Body of pancreas (tissue), 4 donors: ENCODE measurements at regions not wholly inside any gene's neighbourhood (a gene's known extent, or its start where the extent isn't known, plus 50 kb on each side); places are given as distances from the start of the nearest gene placed in this dataset.

Experiments
- CTCF ChIP-seq, 7 experiments: fragments of 450-650 bp in 4 of 7; fragments of 200-600 bp in 3 of 7; sonication (generic) in 3 of 7; IDR thresholded peaks; one replicate each; pipeline ENCODE4 v1.5.1; 2016 to 2019; ENCODE audit warnings: antibody characterized with exemption in 7 of 7
- POLR2A ChIP-seq, 3 donors: fragments of 450-650 bp; IDR thresholded peaks; one replicate each; pipeline ENCODE4 v1.6.1; 2016; ENCODE audit warnings: antibody characterized with exemption in 3 of 3, mild to moderate bottlenecking in 2 of 3

DNA sequence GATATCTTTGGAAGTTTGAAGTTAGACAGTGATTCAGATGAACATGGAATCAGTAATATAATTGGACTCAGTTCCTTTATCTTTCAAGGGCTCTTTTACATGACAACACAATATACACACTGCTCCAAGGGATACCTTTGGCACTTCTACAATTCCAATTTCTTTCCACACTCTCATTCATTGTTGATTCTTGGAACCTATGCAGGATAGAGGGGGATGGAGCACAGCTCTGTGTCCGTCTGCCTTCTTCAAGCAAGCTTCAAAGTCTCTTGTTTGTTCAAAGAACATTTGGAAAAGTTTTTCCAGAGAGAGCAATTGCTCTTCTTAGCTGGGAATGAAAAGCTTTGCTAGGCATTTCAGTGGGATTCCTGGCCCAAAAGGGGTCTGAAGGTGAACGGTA lies 276.2 kb upstream of the ZEB2 start:
- TF ChIP-seq CTCF (IDR thresholded peaks at IDR 0.05) (no peak), POLR2A (IDR thresholded peaks at IDR 0.05) (no peak)
